Fibroblast of lung (primary cell): ENCODE measurements at regions not wholly inside any gene's neighbourhood (a gene's known extent, or its start where the extent isn't known, plus 50 kb on each side); places are given as distances from the start of the nearest gene placed in this dataset.

Experiments
- DNase-seq, 2 donors: peaks; one replicate each; pipeline versions ENCODE4 v3.0.0 to v3.0.0-alpha.2; 2010; ENCODE audit warnings: low read depth in 2 of 2
- H2AFZ ChIP-seq: 2 replicates; pipeline ENCODE4 v1.5.1; 2012; ENCODE audit warnings: low read length, control low read depth, inconsistent platforms
- H3K27ac ChIP-seq: 2 replicates; pipeline ENCODE4 v1.5.1; 2011; ENCODE audit warnings: low read length, control low read depth; ENCODE audit not compliant: insufficient read depth
- H3K27me3 ChIP-seq: 2 replicates; pipeline ENCODE4 v1.5.1; 2011; ENCODE audit warnings: mild to moderate bottlenecking, low read length; ENCODE audit not compliant: control insufficient read depth, insufficient read depth
- H3K36me3 ChIP-seq: 2 replicates; pipeline ENCODE4 v1.5.1; 2011; ENCODE audit warnings: low read length; ENCODE audit not compliant: control insufficient read depth, insufficient read depth
- H3K4me1 ChIP-seq: 2 replicates; pipeline ENCODE4 v1.5.1; 2011; ENCODE audit warnings: low read length; ENCODE audit not compliant: control insufficient read depth, insufficient read depth; ENCODE audit errors: extremely low read depth
- H3K4me2 ChIP-seq: 2 replicates; pipeline ENCODE4 v1.5.1; 2011; ENCODE audit warnings: low read length, control low read depth; ENCODE audit not compliant: insufficient read depth; ENCODE audit errors: extremely low read depth
- H3K4me3 ChIP-seq, 4 experiments: fragments of 200-600 bp in 1 of 4; sonication (generic) in 1 of 4; replicated peaks in 1 of 4; 2 replicates each; pipeline ENCODE4 v1.5.1; 2011 to 2016; ENCODE audit warnings: low read length in 4 of 4, low read depth in 3 of 4, mild to moderate bottlenecking in 3 of 4, control low read depth in 2 of 4, inconsistent platforms in 1 of 4, mixed read lengths in 1 of 4; ENCODE audit not compliant: insufficient read depth in 1 of 4; ENCODE audit errors: control extremely low read depth in 1 of 4
- H3K79me2 ChIP-seq: 2 replicates; pipeline ENCODE4 v1.5.1; 2012; ENCODE audit warnings: mild to moderate bottlenecking, low read length, inconsistent platforms; ENCODE audit not compliant: control insufficient read depth, insufficient read depth
- H3K9ac ChIP-seq: 2 replicates; pipeline ENCODE4 v1.5.1; 2011; ENCODE audit warnings: mild to moderate bottlenecking, low read length, control low read depth; ENCODE audit not compliant: insufficient read depth
- H3K9me3 ChIP-seq: 2 replicates; pipeline ENCODE4 v1.5.1; 2012; ENCODE audit warnings: low read depth, low read length; ENCODE audit not compliant: control insufficient read depth, insufficient read depth
- H4K20me1 ChIP-seq: 2 replicates; pipeline ENCODE4 v1.5.1; 2011; ENCODE audit warnings: low read length; ENCODE audit not compliant: control insufficient read depth, insufficient read depth; ENCODE audit errors: extremely low read depth
- CTCF ChIP-seq, 2 donors: IDR thresholded peaks in 1 of 2; conservative IDR thresholded peaks in 1 of 2; 1 replicate in 1 of 2; 2 replicates in 1 of 2; pipeline ENCODE4 v1.5.1; 2011 to 2012; ENCODE audit warnings: low read length in 2 of 2, control low read depth in 1 of 2, inconsistent platforms in 1 of 2, low read depth in 1 of 2, mild to moderate bottlenecking in 1 of 2
- EZH2 ChIP-seq: IDR thresholded peaks from 2 replicates; pipeline ENCODE4 v1.5.1; 2012; ENCODE audit warnings: low read length, control low read depth, mild to moderate bottlenecking; ENCODE audit errors: missing control alignments

DNA sequence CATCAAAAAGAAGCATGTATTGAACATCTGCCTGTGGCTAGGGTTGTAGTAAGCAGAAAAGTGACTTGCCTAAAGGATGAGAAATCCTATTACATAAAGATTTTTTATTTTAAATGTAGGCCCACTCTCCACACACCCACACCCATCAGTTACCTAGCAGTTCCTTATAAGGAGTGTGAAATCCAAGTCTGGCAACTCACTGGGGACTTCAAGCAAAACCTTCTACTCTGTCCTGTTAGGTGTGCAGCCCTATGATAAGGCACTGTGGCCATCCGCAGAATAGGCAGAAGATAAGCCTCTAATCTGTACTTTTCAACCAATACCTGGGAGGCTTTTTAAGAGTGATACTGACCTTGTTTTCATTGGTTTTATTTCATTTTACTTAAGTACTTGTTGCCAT, 52.7 kb upstream of the TJP1 start:
- Histone ChIP-seq H3K9me3 (no peaks in the 10 kb centered on the region), H4K20me1 (no peaks in the 10 kb centered on the region)
- TF ChIP-seq CTCF (conservative IDR thresholded peaks at IDR 0.05 in 1 of 2, IDR thresholded peaks at IDR 0.05 in 1 of 2; ENCODE audit: low read depth in 1 of 2, low read length in 2 of 2): no peak
- TF ChIP-seq EZH2: no peak

GRCh38 chr15:29873947-29874411, 51.7 kb upstream of the TJP1 start:
- no peak for DNase-seq
- no peak overlapping the region for H2AFZ ChIP-seq
- TF ChIP-seq CTCF (conservative IDR thresholded peaks at IDR 0.05 in 1 of 2, IDR thresholded peaks at IDR 0.05 in 1 of 2; ENCODE audit: low read depth in 1 of 2, low read length in 2 of 2): no peak
- TF ChIP-seq EZH2: no peak
- H3K4me3 ChIP-seq: no peak overlapping the region
- H3K36me3 ChIP-seq: no peaks in the 10 kb centered on the region
- H3K79me2 ChIP-seq: no peaks in the 10 kb centered on the region
- no peak overlapping the region for H3K4me2 ChIP-seq
- no peaks in the 10 kb centered on the region for H3K9me3 ChIP-seq
- peaks cover 7% of the 10 kb centered on the region for H3K4me1 ChIP-seq
- H4K20me1 ChIP-seq: no peaks in the 10 kb centered on the region
- no peaks in the 10 kb centered on the region for H3K27me3 ChIP-seq
- H3K9ac ChIP-seq: no peak overlapping the region
- no peak overlapping the region for H3K27ac ChIP-seq

More for the DNA sequence above, 52.7 kb upstream of the TJP1 start:
- H3K27ac ChIP-seq: no peak overlapping the region
- no peak overlapping the region for H3K4me3 ChIP-seq
- H3K36me3 ChIP-seq: no peaks in the 10 kb centered on the region
- H3K27me3 ChIP-seq: no peaks in the 10 kb centered on the region
- no peak for DNase-seq
- no peak overlapping the region for H2AFZ ChIP-seq
- no peak overlapping the region for H3K9ac ChIP-seq
- H3K79me2 ChIP-seq: no peaks in the 10 kb centered on the region
- H3K4me1 ChIP-seq: peaks cover 7% of the 10 kb centered on the region
- no peak overlapping the region for H3K4me2 ChIP-seq

- DNase-seq: no peak
- Histone ChIP-seq H2AFZ (no peak overlapping the region), H3K27me3 (no peaks in the 10 kb centered on the region), H3K36me3 (no peaks in the 10 kb centered on the region), H4K20me1 (no peaks in the 10 kb centered on the region), H3K4me2 (no peak overlapping the region), H3K27ac (no peak overlapping the region), H3K4me3 (no peak overlapping the region), H3K9ac (no peak overlapping the region), H3K4me1 (peaks cover 7% of the 10 kb centered on the region), H3K79me2 (no peaks in the 10 kb centered on the region), H3K9me3 (no peaks in the 10 kb centered on the region)
- no peak for TF ChIP-seq CTCF (conservative IDR thresholded peaks at IDR 0.05 in 1 of 2, IDR thresholded peaks at IDR 0.05 in 1 of 2; ENCODE audit: low read depth in 1 of 2, low read length in 2 of 2)
- TF ChIP-seq EZH2: no peak
Measured at GRCh38 chr15:29873264-29873663, 51.0 kb upstream of the TJP1 start.
